RWPE2 (cell line): ENCODE measurements at regions not wholly inside any gene's neighbourhood (a gene's known extent, or its start where the extent isn't known, plus 50 kb on each side); places are given as distances from the start of the nearest gene placed in this dataset.

ENCODE experiments used
- ATAC-seq: fragments of 200-7000 bp; cut with Tn5 transposase; 3 replicates; pipeline ENCODE4 v1.9.1; 2021; ENCODE audit warnings: low read depth
- DNase-seq: peaks from one replicate; pipeline ENCODE4 v3.0.0-alpha.2; 2020; ENCODE audit warnings: low spot score
- H3K27ac ChIP-seq: fragments of 450-650 bp; 2 replicates; pipeline ENCODE4 v1.5.1; 2017; ENCODE audit warnings: mild to moderate bottlenecking; ENCODE audit not compliant: poor library complexity, severe bottlenecking
- H3K27me3 ChIP-seq: fragments of 250-450 bp; sonication (Bioruptor Pico); 2 replicates; pipeline ENCODE4 v1.5.1; 2021; ENCODE audit warnings: mild to moderate bottlenecking, moderate library complexity; ENCODE audit not compliant: insufficient read depth, poor library complexity, severe bottlenecking
- H3K36me3 ChIP-seq: fragments of 250-450 bp; sonication (Bioruptor Pico); 2 replicates; pipeline ENCODE4 v1.5.1; 2020; ENCODE audit warnings: low read depth, mild to moderate bottlenecking, moderate library complexity
- H3K4me1 ChIP-seq: fragments of 250-450 bp; sonication (Bioruptor Pico); 2 replicates; pipeline ENCODE4 v1.5.1; 2021; ENCODE audit warnings: mild to moderate bottlenecking, moderate library complexity; ENCODE audit not compliant: insufficient read depth, poor library complexity, severe bottlenecking
- H3K4me3 ChIP-seq: fragments of 250-450 bp; sonication (Bioruptor Pico); 2 replicates; pipeline ENCODE4 v1.5.1; 2021; ENCODE audit warnings: mild to moderate bottlenecking, moderate library complexity; ENCODE audit not compliant: severe bottlenecking
- H3K9me3 ChIP-seq: fragments of 250-450 bp; sonication (Bioruptor Pico); 2 replicates; pipeline ENCODE4 v1.5.1; 2021; ENCODE audit warnings: mild to moderate bottlenecking, moderate library complexity; ENCODE audit not compliant: severe bottlenecking
- TF ChIP-seq, protein P1 (sequence below): fragments of 450-650 bp; IDR thresholded peaks from one replicate; pipeline ENCODE4 v1.5.1; 2017; ENCODE audit warnings: mild to moderate bottlenecking, moderate library complexity; ENCODE audit not compliant: poor library complexity, severe bottlenecking

DNA sequence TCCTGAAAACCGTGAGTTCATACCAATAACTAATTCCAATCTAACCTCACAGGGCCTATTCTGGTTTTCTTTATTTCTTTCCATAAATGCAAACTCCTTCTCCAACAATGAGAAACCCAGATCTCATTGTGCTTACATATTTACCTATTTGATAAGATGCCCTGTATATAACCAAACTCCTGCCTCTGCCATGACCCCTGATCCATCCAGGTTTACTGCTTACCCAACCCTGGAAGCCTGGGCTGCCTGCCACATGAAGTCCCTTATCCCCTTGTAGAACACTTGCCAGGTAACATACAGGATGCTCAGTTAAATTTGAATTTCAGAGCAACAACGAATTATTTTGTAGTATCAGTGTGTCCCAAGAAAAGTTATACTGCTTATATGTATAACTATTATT is 766.1 kb downstream of the LTN1 start:
- H3K27me3 ChIP-seq, result no peaks in the 10 kb centered on the region
- H3K4me1 ChIP-seq, result peaks cover 19% of the 10 kb centered on the region
- ATAC-seq (no peak), DNase-seq (no peak)
- H3K4me3 ChIP-seq, result no peak overlapping the region
- H3K27ac ChIP-seq, result no peak overlapping the region
- no peaks in the 10 kb centered on the region for H3K36me3 ChIP-seq
- TF ChIP-seq, protein P1, sequence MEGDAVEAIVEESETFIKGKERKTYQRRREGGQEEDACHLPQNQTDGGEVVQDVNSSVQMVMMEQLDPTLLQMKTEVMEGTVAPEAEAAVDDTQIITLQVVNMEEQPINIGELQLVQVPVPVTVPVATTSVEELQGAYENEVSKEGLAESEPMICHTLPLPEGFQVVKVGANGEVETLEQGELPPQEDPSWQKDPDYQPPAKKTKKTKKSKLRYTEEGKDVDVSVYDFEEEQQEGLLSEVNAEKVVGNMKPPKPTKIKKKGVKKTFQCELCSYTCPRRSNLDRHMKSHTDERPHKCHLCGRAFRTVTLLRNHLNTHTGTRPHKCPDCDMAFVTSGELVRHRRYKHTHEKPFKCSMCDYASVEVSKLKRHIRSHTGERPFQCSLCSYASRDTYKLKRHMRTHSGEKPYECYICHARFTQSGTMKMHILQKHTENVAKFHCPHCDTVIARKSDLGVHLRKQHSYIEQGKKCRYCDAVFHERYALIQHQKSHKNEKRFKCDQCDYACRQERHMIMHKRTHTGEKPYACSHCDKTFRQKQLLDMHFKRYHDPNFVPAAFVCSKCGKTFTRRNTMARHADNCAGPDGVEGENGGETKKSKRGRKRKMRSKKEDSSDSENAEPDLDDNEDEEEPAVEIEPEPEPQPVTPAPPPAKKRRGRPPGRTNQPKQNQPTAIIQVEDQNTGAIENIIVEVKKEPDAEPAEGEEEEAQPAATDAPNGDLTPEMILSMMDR, result no peak
- no peaks in the 10 kb centered on the region for H3K9me3 ChIP-seq

DNA sequence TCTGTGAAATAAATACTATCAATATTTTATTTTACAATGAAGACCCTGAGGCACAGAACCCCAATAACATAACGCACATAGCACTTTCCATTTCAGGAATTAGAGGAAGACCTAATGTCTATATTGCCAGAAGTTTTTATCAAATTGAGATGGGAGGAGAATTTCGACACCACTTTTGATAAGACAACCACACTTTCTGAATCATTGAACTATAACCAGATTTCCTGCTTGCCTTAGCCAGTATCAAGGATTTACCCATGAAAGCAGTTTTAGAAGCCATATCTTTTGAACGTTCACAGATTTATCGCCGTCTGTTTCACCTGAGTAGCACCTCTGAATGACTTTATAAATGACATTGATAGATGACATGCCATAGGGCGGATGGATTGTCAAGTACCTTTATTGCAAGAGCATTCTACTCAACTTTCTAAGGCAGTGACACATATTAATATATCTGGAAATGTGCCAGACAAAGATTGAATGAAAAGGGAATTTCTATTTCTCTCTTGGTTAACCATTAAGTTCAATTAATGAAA is 768.4 kb downstream of the LTN1 start:
- Histone ChIP-seq H3K27me3 (no peaks in the 10 kb centered on the region), H3K4me1 (peaks cover 2% of the 10 kb centered on the region), H3K4me3 (no peak overlapping the region), H3K9me3 (no peaks in the 10 kb centered on the region), H3K27ac (no peak overlapping the region), H3K36me3 (no peaks in the 10 kb centered on the region)
- TF ChIP-seq, protein P1, result no peak
- ATAC-seq, result no peak
- no peak for DNase-seq

DNA sequence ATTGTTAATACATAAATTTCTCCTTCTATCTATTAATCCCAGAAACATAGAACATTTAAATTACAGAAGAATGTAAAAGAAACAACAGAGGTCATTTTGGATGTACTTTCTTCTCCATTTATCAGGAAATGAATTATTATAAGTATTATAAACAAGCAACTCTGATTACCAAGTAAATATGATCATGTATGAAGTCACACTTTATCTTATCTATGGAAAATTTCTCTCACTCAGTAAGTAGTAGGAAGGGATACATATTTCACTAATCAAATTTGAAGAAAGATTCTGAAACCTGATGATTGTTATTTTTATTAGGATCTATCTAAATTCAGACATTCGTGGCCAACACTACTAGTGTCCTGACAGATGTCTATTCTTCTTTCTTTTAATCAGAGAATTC is 770.7 kb downstream of the LTN1 start:
- H3K4me1 ChIP-seq, result no peaks in the 10 kb centered on the region
- ATAC-seq (no peak), DNase-seq (no peak)
- no peak overlapping the region for H3K4me3 ChIP-seq
- no peak overlapping the region for H3K27ac ChIP-seq
- TF ChIP-seq, protein P1, result no peak
- no peaks in the 10 kb centered on the region for H3K36me3 ChIP-seq
- H3K9me3 ChIP-seq, result no peaks in the 10 kb centered on the region
- no peaks in the 10 kb centered on the region for H3K27me3 ChIP-seq

DNA sequence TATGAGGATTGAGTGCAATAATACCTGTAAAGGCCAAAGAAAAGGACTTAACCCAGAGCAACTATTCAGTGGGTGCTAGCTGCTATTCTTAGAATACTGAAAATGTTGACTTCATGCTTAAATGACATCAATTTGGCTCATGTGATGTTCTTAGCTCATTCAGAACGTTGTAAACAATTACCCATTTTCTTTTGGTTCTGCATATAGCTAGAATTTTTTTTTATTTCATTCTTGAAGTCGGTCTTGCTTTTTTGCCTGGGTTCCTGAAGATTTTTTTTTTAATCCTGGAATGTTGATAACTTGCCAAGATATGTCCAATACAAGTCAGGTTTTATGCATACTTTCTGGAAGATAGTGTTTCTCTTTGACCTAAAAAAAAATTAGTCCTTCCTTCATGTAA is 772.0 kb downstream of the LTN1 start:
- H3K9me3 ChIP-seq, result no peaks in the 10 kb centered on the region
- TF ChIP-seq, protein P1, result no peak
- no peak overlapping the region for H3K4me3 ChIP-seq
- H3K4me1 ChIP-seq, result peaks cover 7% of the 10 kb centered on the region
- H3K36me3 ChIP-seq, result no peaks in the 10 kb centered on the region
- H3K27me3 ChIP-seq, result no peaks in the 10 kb centered on the region
- H3K27ac ChIP-seq, result no peak overlapping the region
- DNase-seq (no peak), ATAC-seq (no peak)

DNA sequence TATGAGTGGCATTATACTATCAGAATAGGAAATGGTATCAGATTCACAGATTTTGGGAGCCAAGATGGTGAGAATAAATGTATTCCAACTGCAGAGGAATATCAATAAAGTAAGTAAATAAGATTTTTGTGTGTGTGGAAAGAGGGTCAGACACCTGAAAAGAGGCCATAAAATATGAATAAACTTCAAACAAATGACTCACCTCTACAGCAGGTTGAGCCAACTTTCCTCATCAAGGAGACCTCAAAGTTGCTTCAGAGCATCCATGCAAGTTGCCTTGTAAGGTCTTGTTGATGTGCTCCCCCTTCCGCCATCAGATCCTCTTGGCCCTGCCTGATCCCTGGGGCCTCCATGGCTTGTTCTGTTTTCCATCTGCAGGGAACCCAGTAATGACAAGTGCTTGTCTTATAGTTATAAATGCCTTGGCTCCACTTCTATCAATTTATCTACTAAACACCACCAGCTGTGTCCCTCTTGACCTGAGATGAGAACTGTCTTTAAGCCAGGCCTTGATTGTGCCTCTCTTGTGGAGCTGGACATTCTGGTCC is 775.6 kb downstream of the LTN1 start:
- no peak for DNase-seq
- Histone ChIP-seq H3K4me1 (peaks cover 19% of the 10 kb centered on the region), H3K27me3 (no peaks in the 10 kb centered on the region), H3K4me3 (no peak overlapping the region), H3K9me3 (no peaks in the 10 kb centered on the region), H3K36me3 (no peaks in the 10 kb centered on the region), H3K27ac (no peak overlapping the region)
- TF ChIP-seq, protein P1, result no peak
- ATAC-seq, result peak; percentile 63
